AG04449 (cell line): ENCODE measurements at regions not wholly inside any gene's neighbourhood (a gene's known extent, or its start where the extent isn't known, plus 50 kb on each side); places are given as distances from the start of the nearest gene placed in this dataset.

ENCODE experiments used
- CTCF ChIA-PET: fragments of 350-600 bp; formaldehyde crosslinking; extraction: SDS; loops from one replicate; lab custom pipeline; 2021; ENCODE audit warnings: antibody characterized with exemption; lab: Yijun Ruan, JAX
- POLR2A ChIA-PET: fragments of 400-600, 350-600 bp; formaldehyde crosslinking; extraction: SDS; loops from one replicate; lab custom pipeline; 2020; ENCODE audit warnings: antibody characterized with exemption, inconsistent platforms; lab: Yijun Ruan, JAX
- DNase-seq: peaks from one replicate; pipeline ENCODE4 v3.0.0-alpha.2; 2010; ENCODE audit warnings: low read depth, low spot score
- H3K4me3 ChIP-seq: 2 replicates; pipeline ENCODE4 v1.5.1; 2011; ENCODE audit warnings: low read depth, mild to moderate bottlenecking, control low read depth, low read length
- CTCF ChIP-seq: IDR thresholded peaks from one replicate; pipeline ENCODE4 v1.5.1; 2011; ENCODE audit warnings: mild to moderate bottlenecking, moderate library complexity, low read length, control low read depth, inconsistent platforms; ENCODE audit not compliant: insufficient read depth; ENCODE audit errors: missing control alignments

- ChIA-PET POLR2A (interaction anchor here (0.7 kb wide), 1 partner anchor 187 kb away, joined by 3 read pairs; no protein-coding TSS in a partner anchor), CTCF (interaction anchor here (1.8 to 2.0 kb wide), 2 partner anchors 58 to 60 kb away, joined by 5 to 7 read pairs; no protein-coding TSS in a partner anchor)
- no peak overlapping the region for H3K4me3 ChIP-seq
- DNase-seq, result no peak
- TF ChIP-seq CTCF, result no peak
These were observed 160.3 kb upstream of the BMP4 start for GRCh38 chr14:54116972-54117371.

GRCh38 chr14:54117396-54117795 lies 160.8 kb upstream of the BMP4 start:
- POLR2A ChIA-PET, result interaction anchor here (0.7 kb wide), 1 partner anchor 187 kb away, joined by 3 read pairs; no protein-coding TSS in a partner anchor
- no peak for TF ChIP-seq CTCF
- DNase-seq, result no peak
- H3K4me3 ChIP-seq, result no peak overlapping the region
- CTCF ChIA-PET, result interaction anchor here (1.8 kb wide), 1 partner anchor 58 kb away, joined by 7 read pairs; no protein-coding TSS in a partner anchor

- H3K4me3 ChIP-seq, result no peak overlapping the region
- ChIA-PET POLR2A (no interaction called here), CTCF (interaction anchor here (1.8 kb wide), 1 partner anchor 57 kb away, joined by 7 read pairs; no protein-coding TSS in a partner anchor)
- DNase-seq, result no peak
- no peak for TF ChIP-seq CTCF
These were observed 161.3 kb upstream of the BMP4 start for GRCh38 chr14:54117924-54118323.

- no peak overlapping the region for H3K4me3 ChIP-seq
- POLR2A ChIA-PET, result no interaction called here
- CTCF ChIA-PET, result no interaction called here
- DNase-seq, result no peak
- TF ChIP-seq CTCF, result no peak
These were observed 163.6 kb upstream of the BMP4 start for GRCh38 chr14:54120260-54120659.

GRCh38 chr14:54121466-54122027 lies 164.9 kb upstream of the BMP4 start:
- CTCF ChIA-PET, result interaction anchor here (0.6 kb wide), 1 partner anchor 582 kb away, joined by 3 read pairs; no protein-coding TSS in a partner anchor
- no peak for TF ChIP-seq CTCF
- POLR2A ChIA-PET, result no interaction called here
- DNase-seq, result no peak
- no peak overlapping the region for H3K4me3 ChIP-seq

GRCh38 chr14:54123841-54124240 lies 167.2 kb upstream of the BMP4 start:
- no peak overlapping the region for H3K4me3 ChIP-seq
- ChIA-PET CTCF (interaction anchor here (0.9 kb wide), 1 partner anchor 51 kb away, joined by 4 read pairs; no protein-coding TSS in a partner anchor), POLR2A (interaction anchor here (0.6 kb wide), 1 partner anchor 600 kb away, joined by 3 read pairs; no protein-coding TSS in a partner anchor)
- DNase-seq, result no peak
- no peak for TF ChIP-seq CTCF
